HG02870 (cell line): ENCODE measurements at regions not wholly inside any gene's neighbourhood (a gene's known extent, or its start where the extent isn't known, plus 50 kb on each side); places are given as distances from the start of the nearest gene placed in this dataset.

Experiments
- ATAC-seq: cut with Tn5 transposase; IDR thresholded peaks from one replicate; pipeline ENCODE4 v1.9.1; 2021; ENCODE audit warnings: mild to moderate bottlenecking, moderate library complexity; ENCODE audit not compliant: unreplicated experiment

DNA sequence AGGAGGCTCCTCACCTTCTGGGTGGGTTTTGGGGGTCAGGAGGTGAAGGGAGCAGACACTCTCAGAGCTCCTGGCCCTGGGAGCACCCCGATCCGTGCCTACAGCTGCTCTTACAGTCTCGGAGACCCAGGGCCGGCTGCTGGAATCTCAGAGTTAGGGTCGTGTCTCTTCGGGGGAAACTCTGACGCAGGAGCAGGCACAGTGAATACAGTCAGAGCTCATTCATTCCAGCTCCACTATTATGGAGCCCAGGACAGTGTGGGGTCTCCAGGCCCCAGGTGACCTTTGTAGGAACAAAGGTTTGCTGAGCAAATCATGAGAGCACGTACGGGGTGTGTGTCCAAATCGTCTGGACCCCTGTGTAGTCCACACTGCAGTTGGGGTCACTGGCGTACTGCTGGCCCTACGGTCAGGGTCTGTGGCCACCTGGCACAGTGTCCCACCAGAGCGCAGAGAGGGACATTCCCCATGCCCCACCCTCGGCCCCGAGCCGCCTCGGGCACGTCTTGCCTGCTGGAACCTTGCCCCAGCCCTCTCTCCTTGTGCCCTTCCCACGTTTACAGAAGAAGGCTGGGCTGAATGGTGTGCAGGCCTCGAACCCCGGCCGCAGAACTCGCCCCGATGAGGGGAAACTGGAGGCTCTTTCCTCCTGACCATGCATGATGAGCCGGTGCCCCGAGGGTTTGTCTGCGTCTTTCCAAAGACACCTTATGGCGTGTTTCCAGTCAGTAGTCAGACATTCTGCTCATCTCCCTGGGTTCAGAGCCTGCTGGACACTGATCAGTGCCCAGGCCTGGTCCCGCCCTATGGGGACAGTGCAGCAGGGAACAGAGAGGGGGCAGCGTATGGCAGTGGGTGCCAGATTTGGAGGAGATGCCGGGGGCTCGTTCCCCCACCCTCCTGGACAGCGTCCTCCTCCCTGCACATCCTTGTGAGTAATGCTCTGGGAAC, 1166.6 kb downstream of the BRD1 start:
- ATAC-seq, result no peak

DNA sequence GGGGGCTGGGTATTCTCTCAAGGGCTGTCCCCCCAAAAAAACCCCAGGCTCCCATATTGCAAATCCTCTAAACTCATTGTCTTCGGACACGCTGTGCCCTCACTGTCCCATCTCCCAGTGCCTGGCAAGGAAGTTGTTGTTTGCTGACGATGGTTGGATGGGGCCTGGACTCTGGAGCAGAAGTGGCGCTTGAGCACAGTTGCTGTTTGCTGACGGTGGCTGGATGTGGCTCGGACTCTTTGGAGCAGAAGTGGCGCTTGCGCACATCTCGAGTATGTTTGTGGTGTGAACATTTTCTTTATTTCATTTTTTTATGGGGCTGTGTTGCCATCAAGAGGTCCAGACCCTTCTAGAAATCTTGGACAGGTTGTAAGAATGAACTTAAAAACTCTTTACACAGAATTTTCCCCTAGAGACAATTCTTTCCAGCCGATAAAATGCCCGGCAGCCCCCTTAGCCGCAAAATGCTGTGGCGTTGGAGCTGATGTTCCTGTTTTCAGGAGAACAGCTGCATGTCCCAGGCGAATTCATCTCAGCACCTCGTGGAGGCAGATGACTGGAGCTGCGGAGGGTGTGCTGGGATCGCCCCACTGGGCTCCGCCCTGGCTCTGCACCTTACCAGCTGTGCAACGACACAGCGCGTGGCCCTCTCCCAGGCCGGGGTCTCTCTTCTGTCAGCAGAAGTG, 1167.4 kb downstream of the BRD1 start:
- no peak for ATAC-seq

DNA sequence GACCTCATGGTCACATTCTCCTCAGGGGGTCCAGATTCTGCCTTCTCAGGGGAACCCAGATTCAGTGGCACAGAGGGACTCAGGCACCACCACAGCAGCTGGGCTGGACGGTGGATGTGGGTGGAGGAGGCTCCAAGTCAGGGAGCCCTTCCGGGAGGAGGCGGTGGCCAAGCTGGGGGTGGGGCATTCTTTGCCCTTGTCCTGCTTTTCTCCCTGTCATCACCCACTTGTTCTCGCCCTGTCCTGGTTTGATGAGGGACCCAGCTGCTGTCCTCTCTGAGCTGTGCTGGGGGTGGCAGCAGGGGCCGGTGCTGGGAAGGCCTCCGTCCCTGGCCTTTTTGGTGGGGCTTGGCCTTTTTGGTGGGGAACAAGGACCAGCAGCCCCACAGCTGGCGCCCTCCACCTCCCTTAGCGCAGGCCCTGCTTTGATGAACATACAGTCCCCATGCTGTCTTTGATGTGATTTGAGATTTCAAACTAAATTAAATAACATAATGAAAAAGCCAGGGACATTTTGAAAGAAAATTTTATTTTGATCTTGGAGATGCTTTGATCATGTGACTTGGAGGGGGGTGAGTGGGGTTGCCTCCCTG, 1168.2 kb downstream of the BRD1 start:
- no peak for ATAC-seq

DNA sequence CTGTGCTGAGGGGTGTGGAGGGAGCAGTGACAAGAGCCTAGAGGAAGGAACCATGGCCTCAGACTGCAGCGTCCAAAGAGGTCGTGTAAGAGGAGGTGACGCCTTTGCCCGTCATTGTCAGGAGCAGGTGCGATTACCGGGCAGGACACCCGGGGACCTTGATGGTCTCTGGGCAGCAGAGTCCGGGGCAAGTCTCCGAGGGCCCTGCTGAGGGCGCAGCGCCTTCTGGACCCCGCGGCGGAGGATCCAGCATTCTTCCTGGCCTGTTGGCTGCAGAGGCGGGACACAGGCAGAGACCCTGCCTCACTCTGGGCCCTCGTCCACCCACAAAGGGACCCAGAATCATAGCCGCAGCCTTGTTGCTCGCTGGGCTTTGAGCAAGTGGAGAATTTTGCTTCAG, 1168.8 kb downstream of the BRD1 start:
- no peak for ATAC-seq

DNA sequence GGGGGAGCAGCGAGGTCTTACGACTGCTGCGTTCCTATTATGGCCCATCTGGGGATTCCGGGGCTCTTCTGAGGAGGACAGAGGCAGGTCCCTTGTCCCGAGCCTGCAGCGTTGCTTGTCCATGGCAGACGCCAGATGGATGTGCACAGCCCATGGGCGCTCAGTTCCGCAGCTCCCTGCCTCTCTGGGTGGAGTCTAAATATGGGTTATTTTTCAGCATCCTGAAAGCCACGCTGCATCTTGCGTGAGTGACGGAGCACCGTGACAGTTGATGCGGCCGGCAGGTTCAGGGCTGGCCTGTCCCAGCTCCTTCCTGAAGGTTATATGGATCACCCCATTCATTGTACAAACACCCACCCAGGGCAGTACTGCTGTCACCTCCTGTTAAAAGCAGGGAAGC, 1169.4 kb downstream of the BRD1 start:
- ATAC-seq, result no peak

DNA sequence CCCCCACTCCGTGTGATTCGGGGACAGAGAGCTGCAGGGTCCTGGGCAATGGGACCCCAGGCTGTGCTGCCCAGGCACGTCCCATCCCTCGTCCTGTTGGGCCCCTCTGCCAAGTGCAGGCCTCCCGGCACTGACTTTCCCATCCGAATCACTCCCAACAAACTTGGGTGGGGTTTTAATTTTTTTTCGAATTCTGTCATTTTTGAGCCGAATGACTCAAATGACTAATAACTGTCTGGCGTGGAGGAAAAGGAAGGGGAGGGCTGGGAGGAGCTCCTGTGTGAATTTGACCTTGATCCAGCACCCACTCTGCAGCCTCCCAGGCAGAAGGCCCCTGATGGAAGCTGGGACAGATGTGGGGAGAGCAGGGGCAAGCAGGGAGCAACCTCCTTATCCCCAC, 1173.2 kb downstream of the BRD1 start:
- ATAC-seq, result no peak

DNA sequence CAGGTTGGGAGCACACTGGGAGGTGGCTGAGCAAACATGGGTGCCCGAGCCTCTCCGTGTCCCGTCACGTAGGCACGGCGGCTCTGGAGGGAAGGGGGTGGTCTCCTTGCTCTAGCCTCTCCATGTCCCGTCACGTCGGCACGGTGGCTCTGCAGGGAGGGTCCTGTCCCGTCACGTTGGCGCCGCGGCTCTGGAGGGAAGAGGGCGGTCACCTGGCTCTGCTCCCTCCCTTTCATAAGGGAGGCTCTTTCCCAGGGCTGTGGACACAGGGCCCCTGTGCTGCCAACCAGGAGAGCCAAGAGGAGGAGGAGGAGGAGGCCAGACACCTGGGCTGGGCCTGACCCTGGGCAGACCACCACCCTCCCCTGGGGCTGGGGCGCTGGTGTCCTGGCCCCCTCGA, 1173.7 kb downstream of the BRD1 start:
- ATAC-seq, result no peak

DNA sequence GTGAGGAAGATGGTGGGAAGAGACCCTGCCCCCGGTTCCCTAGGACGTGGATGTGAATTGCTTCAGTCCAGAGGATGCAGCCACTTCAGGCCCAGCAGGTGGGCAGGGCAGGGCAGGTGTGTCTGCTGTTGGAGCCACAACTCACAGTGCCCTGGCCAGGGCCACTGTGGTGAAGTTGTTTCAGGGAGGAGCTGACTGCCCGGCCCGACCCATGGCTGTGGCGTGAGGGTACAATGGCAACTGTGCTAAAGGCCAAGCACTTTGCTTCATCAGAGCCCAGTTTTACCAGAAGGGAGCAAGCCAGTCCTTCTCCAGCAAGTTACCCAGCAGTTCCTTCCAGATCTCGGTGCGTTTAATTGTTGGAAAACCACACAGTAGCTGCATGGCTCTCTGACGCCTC, 1174.4 kb downstream of the BRD1 start:
- ATAC-seq, result no peak

DNA sequence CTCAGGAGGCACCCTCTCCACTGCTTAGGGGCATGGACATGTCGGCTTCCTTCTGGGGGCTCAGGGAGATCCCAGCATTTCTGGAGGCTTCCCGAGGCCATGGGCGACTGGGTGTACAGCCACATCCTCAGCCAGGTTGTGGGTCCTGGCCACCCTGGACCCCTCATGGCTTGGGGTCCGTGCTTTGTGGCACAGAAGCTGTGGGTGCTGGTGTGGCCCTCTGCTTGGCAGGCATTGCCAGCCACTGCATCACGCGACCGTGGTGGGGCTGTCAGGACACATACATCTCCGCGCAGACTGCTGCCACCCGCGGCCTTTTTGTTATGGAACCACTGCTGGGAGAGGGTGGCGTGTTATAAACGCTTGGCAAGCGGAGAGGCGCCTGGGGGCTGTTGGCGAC, 1174.9 kb downstream of the BRD1 start:
- no peak for ATAC-seq

DNA sequence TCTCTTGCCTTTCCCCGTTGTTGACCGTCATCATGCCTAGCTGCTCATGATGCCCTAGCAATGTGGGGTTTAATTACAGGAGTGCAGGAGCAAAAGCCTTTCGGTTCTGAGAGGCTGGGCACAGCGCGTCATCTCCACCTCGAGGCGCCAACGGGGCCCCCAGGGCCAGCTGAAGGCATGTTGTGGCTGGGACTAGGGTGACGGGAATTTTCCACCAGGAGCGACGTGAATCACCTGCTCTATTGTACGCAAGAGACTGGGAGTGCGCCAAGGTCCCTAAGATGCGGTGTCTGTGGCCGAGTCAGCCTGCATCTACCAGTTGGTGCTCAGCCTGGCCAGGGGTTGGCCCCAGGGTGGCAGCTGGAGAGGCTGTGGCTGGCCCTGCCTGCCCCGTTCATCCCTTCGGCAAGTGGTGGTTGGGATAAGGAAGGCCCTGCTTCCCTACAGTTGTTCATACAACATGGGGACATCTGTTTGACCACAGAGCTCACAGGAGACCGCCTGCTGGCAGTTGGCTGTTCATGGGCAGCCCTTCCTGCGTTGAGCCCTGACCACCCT, 1175.6 kb downstream of the BRD1 start:
- ATAC-seq, result no peak

DNA sequence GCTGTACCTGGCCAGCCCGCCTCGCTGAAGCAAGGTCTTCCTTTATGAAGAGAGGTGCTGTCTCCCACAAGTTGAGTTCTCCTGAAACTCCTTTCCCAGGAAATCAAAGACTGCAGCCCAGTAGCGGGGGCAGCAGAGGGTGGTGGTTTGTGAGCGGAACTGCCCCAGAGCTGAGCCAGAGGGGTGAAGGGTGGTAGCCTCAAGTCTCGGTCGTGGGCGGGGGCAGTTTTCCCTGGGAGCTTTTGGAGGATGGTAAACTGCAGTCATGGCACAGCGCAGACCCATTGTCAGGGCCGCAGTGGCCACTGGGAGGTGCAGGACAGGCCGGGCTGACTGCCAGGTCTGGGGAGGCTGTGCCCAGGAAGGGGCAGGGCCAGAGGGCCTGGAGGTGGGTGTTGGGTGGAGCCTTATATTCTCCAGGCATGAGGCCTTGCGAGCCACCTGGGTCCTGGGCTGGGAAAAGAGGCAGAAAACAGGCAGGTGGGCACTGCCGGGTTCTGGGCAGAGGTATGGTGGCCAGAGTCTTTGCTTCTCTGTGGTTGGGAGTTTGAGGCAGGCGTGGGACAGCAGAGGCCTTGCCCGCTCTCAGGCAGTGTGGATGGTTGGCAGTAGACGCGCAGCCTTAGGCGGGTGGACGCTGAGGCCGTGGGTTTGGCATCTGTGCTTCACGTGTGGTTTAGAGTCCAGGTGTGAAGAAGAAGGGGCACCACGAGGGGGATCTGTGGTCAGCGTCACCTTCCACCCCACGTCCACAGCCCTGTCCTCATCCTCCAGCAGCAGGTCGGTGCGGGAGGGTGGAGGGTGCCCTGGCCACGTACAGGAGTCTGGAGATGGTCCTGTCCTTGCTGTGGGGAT, 1176.4 kb downstream of the BRD1 start:
- no peak for ATAC-seq

DNA sequence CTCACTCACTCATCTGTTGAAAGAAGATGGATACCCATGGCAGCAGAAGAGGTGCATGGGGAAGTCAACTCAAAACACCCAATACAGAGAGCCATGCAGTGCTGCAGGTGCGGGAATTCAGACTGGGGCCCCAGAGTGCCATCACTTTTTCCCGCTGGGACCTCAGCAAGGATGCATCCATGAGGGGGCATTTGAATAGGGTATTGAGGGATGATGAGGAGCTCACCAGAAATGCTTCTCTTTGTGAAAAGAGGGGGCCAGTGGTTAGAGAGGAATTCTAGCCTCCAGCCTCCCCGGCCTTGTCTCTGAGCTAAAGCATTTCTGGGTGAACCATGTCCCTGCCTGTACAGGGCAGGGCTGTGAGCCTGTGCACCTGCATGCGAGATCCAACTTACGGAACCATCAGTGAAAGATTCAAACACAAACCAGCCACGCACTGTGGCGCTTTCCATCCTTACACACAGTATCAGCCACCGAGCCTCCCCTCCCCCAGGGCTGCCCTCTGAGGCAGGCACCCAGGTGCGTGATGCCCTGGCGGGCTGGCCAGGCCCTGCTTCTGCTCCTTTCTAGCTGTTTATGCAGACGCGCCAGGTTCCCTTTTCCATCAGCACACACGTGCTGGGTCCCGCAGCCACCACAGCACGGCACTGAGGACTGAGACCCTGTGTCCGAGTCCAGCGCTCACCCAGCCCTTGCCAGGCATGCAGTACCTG, 1177.2 kb downstream of the BRD1 start:
- no peak for ATAC-seq

DNA sequence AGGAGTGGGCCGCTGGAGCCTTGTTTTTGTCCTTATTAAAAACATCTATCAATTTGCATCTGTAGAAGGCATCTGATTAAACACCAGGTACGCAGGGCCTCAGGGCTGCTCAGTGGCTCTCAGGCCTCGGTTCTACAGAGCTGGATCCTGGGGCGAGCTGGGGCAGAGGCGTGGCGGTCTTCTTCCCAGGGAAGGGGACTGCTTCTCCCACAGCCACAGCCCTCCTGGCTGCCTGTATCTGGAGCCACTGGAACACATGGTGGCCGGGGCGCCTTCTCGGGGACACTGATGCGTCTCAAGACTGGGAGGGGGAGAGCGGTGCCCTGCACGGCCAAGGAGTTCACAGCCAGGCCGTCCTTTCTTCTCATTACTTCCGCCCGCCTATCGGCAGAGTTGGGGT, 1178.2 kb downstream of the BRD1 start:
- no peak for ATAC-seq

DNA sequence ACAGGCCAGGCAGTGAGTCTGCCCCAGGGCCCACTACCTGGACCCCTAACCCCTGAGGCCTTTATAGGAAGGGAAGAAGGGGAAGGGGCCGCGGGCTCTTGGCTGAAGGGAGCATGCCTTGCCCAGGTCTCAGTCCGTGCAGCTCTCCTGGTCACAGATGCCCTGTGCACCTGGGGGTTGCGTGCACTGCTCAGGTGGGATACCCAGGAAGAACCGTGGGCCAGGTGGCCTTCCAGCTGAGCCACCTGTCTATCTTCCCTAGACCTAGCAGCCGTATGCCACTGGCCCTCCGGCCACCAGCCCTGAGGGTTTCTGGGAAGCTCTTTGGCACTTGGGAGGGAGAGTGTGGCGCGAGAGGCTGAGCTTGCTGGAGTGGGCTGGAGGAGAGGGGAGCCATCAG, 1178.6 kb downstream of the BRD1 start:
- no peak for ATAC-seq

DNA sequence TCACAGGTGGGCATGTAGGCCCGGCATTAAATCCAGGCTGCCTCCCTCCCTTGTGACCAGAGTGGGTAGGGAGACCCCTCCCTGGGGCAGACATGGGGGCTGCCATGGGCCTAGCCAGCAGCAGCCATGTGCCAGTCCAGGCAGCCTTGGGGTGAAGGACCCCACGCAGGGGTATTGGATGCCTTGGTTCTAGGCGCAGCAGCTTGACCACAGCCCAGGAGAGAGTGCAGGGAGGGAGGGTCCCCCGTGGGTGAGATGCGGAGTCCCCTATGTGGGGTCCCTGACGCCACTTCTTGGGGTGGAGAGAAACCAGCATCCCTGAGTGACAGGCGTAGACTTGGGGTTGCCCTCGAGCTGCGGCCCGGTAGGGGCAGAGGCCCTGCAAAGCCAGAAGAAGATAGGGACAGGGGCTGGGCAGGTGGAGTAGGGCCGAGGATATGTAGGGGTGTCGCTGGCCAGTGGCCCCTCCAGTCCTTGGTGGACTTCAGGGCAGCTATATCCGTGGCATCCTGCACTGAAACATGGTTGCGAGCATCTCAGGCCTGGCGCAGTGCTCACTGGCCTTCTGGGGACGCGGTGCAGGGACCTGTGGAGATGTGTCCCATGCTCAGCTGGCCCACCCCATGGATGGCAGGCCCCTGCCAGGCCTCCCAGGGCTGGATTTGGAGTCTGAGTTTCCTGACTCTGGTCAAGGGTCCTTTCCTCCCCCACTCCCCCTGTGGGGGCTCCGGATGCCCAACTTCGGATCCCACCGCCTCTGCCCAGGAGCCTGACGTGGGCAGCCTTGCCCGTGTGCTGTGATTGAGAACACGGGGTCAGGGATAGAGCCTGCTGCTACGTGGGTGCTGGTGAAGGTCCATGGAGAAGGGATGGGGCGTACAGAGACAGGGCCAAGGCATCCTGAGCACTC, 1179.8 kb downstream of the BRD1 start:
- ATAC-seq, result no peak

DNA sequence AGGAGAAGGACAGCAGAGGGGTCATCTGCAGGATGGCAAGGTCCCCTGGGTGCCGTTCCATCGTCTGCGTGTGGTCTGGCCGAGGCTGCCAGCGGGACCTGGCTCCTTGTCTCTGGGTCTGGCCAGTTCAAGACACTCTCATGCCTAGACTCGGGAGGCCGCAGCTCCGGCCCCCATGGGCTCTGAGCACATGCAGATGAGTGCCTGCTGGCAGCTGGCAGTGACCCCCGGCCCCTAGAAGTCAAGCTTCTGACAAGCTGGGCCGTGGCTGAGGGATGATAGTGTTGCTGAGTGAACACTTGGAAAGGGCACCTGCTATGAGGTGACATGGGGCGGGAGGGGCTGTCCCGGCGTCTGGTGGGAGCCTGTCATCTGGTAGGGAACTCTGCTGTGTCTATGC, 1180.6 kb downstream of the BRD1 start:
- no peak for ATAC-seq

DNA sequence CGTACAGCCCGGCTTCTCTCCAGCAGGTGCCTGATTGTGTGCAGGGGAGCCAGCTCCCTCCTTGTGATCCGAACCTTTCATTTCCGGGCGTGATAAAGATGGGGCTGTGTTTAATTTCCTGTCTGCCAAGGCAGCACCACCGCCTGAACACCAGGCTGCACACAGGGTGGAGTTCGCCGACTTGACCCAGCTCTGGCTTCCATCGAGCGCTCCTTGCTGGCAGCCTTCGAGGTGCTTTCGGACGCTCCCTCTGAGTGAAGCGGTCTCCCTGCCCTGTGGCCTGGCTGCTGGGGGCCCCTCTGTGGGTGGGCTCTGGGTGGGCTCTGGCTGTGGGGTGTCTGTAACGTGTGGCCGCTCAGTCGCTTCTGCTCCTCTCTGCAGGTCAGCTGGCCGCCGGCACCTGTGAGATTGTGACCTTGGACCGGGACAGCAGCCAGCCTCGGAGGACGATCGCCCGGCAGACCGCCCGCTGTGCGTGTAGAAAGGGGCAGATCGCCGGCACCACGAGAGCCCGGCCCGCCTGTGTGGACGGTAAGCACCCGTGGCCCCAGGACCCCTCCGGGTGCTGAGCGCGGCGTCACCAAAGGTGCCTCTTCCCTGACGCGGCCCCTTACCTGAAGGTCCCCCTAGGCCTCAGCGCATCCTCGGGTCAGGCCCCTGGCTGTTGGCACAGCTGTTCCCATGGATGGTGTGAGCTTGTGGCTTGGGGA, 1181.3 kb downstream of the BRD1 start:
- no peak for ATAC-seq

DNA sequence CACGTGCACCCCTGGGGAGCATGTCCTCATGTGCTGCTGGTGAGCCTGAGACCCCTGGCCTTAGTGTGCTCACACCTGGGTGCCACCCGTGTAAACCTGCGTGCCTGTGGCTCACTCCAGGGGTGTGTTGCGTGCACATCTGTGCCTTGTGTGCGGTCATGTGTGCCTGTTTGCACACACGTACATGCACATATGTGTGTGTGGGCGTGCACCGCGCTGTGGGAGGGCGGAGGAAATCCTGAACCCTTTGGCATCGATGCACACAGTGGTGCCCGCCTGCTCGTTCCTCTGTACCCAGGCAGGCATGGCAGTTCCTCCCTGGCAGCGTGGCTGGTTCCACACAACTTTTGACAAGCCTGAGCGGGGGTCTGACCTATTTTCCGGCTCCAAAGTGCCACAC, 1181.9 kb downstream of the BRD1 start:
- ATAC-seq, result no peak
